ENCODE measurements at regions not wholly inside any gene's neighbourhood (a gene's known extent, or its start where the extent isn't known, plus 50 kb on each side); places are given as distances from the start of the nearest gene placed in this dataset.

GRCh38 chr2:129175051-129175450 is 804.4 kb upstream of the RAB6C start:
- H3K27ac ChIP-seq: no peak overlapping the region
- H3K4me3 ChIP-seq (ENCODE audit: low read depth in 1 of 2, low read length in 1 of 2): no peak overlapping the region
- H3K36me3 ChIP-seq: no peaks in the 10 kb centered on the region
- H3K9me3 ChIP-seq: no peaks in the 10 kb centered on the region
- TF ChIP-seq, protein P1, sequence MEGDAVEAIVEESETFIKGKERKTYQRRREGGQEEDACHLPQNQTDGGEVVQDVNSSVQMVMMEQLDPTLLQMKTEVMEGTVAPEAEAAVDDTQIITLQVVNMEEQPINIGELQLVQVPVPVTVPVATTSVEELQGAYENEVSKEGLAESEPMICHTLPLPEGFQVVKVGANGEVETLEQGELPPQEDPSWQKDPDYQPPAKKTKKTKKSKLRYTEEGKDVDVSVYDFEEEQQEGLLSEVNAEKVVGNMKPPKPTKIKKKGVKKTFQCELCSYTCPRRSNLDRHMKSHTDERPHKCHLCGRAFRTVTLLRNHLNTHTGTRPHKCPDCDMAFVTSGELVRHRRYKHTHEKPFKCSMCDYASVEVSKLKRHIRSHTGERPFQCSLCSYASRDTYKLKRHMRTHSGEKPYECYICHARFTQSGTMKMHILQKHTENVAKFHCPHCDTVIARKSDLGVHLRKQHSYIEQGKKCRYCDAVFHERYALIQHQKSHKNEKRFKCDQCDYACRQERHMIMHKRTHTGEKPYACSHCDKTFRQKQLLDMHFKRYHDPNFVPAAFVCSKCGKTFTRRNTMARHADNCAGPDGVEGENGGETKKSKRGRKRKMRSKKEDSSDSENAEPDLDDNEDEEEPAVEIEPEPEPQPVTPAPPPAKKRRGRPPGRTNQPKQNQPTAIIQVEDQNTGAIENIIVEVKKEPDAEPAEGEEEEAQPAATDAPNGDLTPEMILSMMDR (IDR thresholded peaks at IDR 0.05): no peak
- H3K27me3 ChIP-seq: no peaks in the 10 kb centered on the region
- H3K4me1 ChIP-seq (ENCODE audit: control insufficient read depth in 1 of 2, insufficient read depth in 1 of 2, low read depth in 1 of 2, low read length in 1 of 2): no peaks in the 10 kb centered on the region

DNA sequence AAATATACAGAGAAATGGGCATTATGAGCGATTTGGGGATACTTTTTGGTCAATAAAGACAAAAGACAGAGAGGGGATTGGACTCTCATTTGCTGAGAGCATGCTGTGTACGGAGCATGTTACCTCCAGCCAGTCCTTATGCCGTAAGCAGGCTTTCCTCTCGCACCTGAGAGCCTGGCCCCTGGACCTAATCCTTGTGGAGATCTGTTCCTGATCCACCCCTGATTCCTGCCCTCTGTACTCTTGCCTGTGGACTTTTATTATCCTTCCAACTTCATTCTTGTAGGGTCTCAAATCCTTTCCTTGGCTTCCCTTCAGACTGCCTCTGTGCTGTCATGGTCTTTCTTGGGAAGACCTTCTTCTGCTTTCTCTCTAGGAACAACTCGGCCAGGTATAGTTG is 803.1 kb upstream of the RAB6C start:
- TF ChIP-seq, protein P1 (IDR thresholded peaks at IDR 0.05): no peak
- H3K4me1 ChIP-seq (ENCODE audit: control insufficient read depth in 1 of 2, insufficient read depth in 1 of 2, low read depth in 1 of 2, low read length in 1 of 2): no peaks in the 10 kb centered on the region

DNA sequence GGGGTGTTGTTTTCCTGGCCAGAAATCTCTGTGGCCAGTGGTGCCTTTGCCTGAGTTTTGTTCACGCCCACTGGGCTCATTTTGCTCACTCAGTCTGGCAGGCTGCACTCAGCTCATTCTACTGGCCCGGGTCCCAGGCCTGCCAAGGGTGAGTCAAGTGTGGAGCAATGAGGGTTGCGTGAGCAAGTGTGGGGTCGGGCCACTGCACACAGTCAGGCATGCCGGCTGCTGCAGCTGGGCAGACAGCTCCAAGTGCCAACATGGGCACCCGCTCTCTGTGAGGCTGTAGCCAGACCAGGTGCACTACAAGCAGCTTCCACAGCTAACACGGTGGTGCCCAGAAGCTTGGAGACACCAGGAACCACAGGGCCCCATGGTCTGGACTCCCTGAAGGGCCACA is 801.1 kb upstream of the RAB6C start:
- no peak overlapping the region for H3K4me3 ChIP-seq (ENCODE audit: low read depth in 1 of 2, low read length in 1 of 2)
- H3K27ac ChIP-seq: no peak overlapping the region
- no peaks in the 10 kb centered on the region for H3K9me3 ChIP-seq
- TF ChIP-seq, protein P1 (IDR thresholded peaks at IDR 0.05): no peak
- H3K36me3 ChIP-seq: no peaks in the 10 kb centered on the region
- no peaks in the 10 kb centered on the region for H3K27me3 ChIP-seq
- H3K4me1 ChIP-seq (ENCODE audit: control insufficient read depth in 1 of 2, insufficient read depth in 1 of 2, low read depth in 1 of 2, low read length in 1 of 2): no peaks in the 10 kb centered on the region

More for the DNA sequence above, 803.1 kb upstream of the RAB6C start:
- H3K27ac ChIP-seq: no peak overlapping the region
- no peaks in the 10 kb centered on the region for H3K9me3 ChIP-seq
- no peaks in the 10 kb centered on the region for H3K36me3 ChIP-seq
- H3K27me3 ChIP-seq: no peaks in the 10 kb centered on the region
- no peak overlapping the region for H3K4me3 ChIP-seq (ENCODE audit: low read depth in 1 of 2, low read length in 1 of 2)

GRCh38 chr2:129179199-129179598 is 800.3 kb upstream of the RAB6C start:
- Histone ChIP-seq H3K36me3 (no peaks in the 10 kb centered on the region), H3K27ac (no peak overlapping the region), H3K4me3 (ENCODE audit: low read depth in 1 of 2, low read length in 1 of 2) (no peak overlapping the region), H3K9me3 (no peaks in the 10 kb centered on the region), H3K27me3 (no peaks in the 10 kb centered on the region), H3K4me1 (ENCODE audit: control insufficient read depth in 1 of 2, insufficient read depth in 1 of 2, low read depth in 1 of 2, low read length in 1 of 2) (no peaks in the 10 kb centered on the region)
- TF ChIP-seq, protein P1 (IDR thresholded peaks at IDR 0.05): no peak

- Histone ChIP-seq H3K4me1 (ENCODE audit: control insufficient read depth in 1 of 2, insufficient read depth in 1 of 2, low read depth in 1 of 2, low read length in 1 of 2) (no peaks in the 10 kb centered on the region), H3K27ac (no peak overlapping the region), H3K27me3 (no peaks in the 10 kb centered on the region), H3K36me3 (no peaks in the 10 kb centered on the region), H3K4me3 (ENCODE audit: low read depth in 1 of 2, low read length in 1 of 2) (no peak overlapping the region), H3K9me3 (no peaks in the 10 kb centered on the region)
- TF ChIP-seq, protein P1 (IDR thresholded peaks at IDR 0.05): no peak
These were observed 799.2 kb upstream of the RAB6C start for GRCh38 chr2:129180124-129180716.
